ENCODE measurements at regions not wholly inside any gene's neighbourhood (a gene's known extent, or its start where the extent isn't known, plus 50 kb on each side); places are given as distances from the start of the nearest gene placed in this dataset.

GRCh38 chr12:115070313-115070712 lies 386.3 kb upstream of the TBX3 start:
- Histone ChIP-seq H3K27ac (no peak overlapping the region), H3K36me3 (no peaks in the 10 kb centered on the region), H3K9me3 (no peaks in the 10 kb centered on the region), H3K4me3 (no peak overlapping the region), H3K4me1 (no peaks in the 10 kb centered on the region), H3K27me3 (no peaks in the 10 kb centered on the region)
- no peak for DNase-seq
- no peak for ATAC-seq (ENCODE audit: low FRiP score in 2 of 2)
- TF ChIP-seq POLR2AphosphoS5 (IDR thresholded peaks at IDR 0.05), result no peak
- no peak for TF ChIP-seq POLR2A (IDR thresholded peaks at IDR 0.05)
- TF ChIP-seq CTCF (IDR thresholded peaks at IDR 0.05), result no peak
- no peak for TF ChIP-seq EP300 (IDR thresholded peaks at IDR 0.05)
- 88 to 90% methylated on average over 2 of the region's 2 CpGs for WGBS, 2 donors

GRCh38 chr12:115064296-115064695 lies 380.3 kb upstream of the TBX3 start:
- no peaks in the 10 kb centered on the region for H3K4me1 ChIP-seq
- DNase-seq (no peak), ATAC-seq (ENCODE audit: low FRiP score in 2 of 2) (no peak)
- no peaks in the 10 kb centered on the region for H3K27me3 ChIP-seq
- no peak overlapping the region for H3K27ac ChIP-seq
- no peaks in the 10 kb centered on the region for H3K36me3 ChIP-seq
- 91 to 96% methylated on average over 2 of the region's 2 CpGs for WGBS, 2 donors
- H3K9me3 ChIP-seq, result no peaks in the 10 kb centered on the region
- no peak for TF ChIP-seq POLR2A (IDR thresholded peaks at IDR 0.05)
- no peak for TF ChIP-seq CTCF (IDR thresholded peaks at IDR 0.05)
- no peak overlapping the region for H3K4me3 ChIP-seq

GRCh38 chr12:115062741-115063140 lies 378.8 kb upstream of the TBX3 start:
- no peak for ATAC-seq (ENCODE audit: low FRiP score in 2 of 2)
- no peaks in the 10 kb centered on the region for H3K4me1 ChIP-seq
- no peak for TF ChIP-seq EP300 (IDR thresholded peaks at IDR 0.05)
- TF ChIP-seq POLR2A (IDR thresholded peaks at IDR 0.05), result no peak
- TF ChIP-seq POLR2AphosphoS5 (IDR thresholded peaks at IDR 0.05), result no peak
- no peak for TF ChIP-seq CTCF (IDR thresholded peaks at IDR 0.05)
- H3K4me3 ChIP-seq, result no peak overlapping the region
- no peaks in the 10 kb centered on the region for H3K36me3 ChIP-seq
- no peaks in the 10 kb centered on the region for H3K9me3 ChIP-seq
- no peaks in the 10 kb centered on the region for H3K27me3 ChIP-seq
- 75 to 80% methylated on average over 5 of the region's 5 CpGs for WGBS, 2 donors
- no peak for DNase-seq
- no peak overlapping the region for H3K27ac ChIP-seq

- WGBS, 2 donors, result 71 to 74% methylated on average over 6 of the region's 6 CpGs
- H3K27ac ChIP-seq, result no peak overlapping the region
- H3K4me3 ChIP-seq, result no peak overlapping the region
- H3K9me3 ChIP-seq, result no peaks in the 10 kb centered on the region
- ATAC-seq (ENCODE audit: low FRiP score in 2 of 2) (no peak), DNase-seq (no peak)
- no peaks in the 10 kb centered on the region for H3K36me3 ChIP-seq
- H3K4me1 ChIP-seq, result no peaks in the 10 kb centered on the region
- H3K27me3 ChIP-seq, result no peaks in the 10 kb centered on the region
- no peak for TF ChIP-seq POLR2AphosphoS5 (IDR thresholded peaks at IDR 0.05)
- TF ChIP-seq EP300 (IDR thresholded peaks at IDR 0.05), result no peak
- TF ChIP-seq CTCF (IDR thresholded peaks at IDR 0.05), result no peak
- no peak for TF ChIP-seq POLR2A (IDR thresholded peaks at IDR 0.05)
These were observed 376.6 kb upstream of the TBX3 start for GRCh38 chr12:115060477-115061168.

GRCh38 chr12:115057445-115057844 lies 373.5 kb upstream of the TBX3 start:
- ATAC-seq (ENCODE audit: low FRiP score in 2 of 2) (no peak), DNase-seq (no peak)
- no peaks in the 10 kb centered on the region for H3K9me3 ChIP-seq
- 57 to 66% methylated on average over 1 of the region's 1 CpG for WGBS, 2 donors
- no peaks in the 10 kb centered on the region for H3K27me3 ChIP-seq
- H3K4me3 ChIP-seq, result no peak overlapping the region
- no peaks in the 10 kb centered on the region for H3K36me3 ChIP-seq
- no peaks in the 10 kb centered on the region for H3K4me1 ChIP-seq
- H3K27ac ChIP-seq, result no peak overlapping the region
- no peak for TF ChIP-seq POLR2A (IDR thresholded peaks at IDR 0.05)
- no peak for TF ChIP-seq CTCF (IDR thresholded peaks at IDR 0.05)
- no peak for TF ChIP-seq EP300 (IDR thresholded peaks at IDR 0.05)
- TF ChIP-seq POLR2AphosphoS5 (IDR thresholded peaks at IDR 0.05), result no peak

Data from upper lobe of left lung (tissue), 6 donors.